Activated T-cell treated with anti-CD3 and anti-CD28 coated beads, Interleukin-2, amount 50 U/mL, for 4 hours (primary cell): ENCODE measurements at regions not wholly inside any gene's neighbourhood (a gene's known extent, or its start where the extent isn't known, plus 50 kb on each side); places are given as distances from the start of the nearest gene placed in this dataset.

ENCODE experiments used
- ATAC-seq, 2 donors: fragments of 200-7000 bp; cut with Tn5 transposase; one replicate each; pipeline ENCODE4 v1.10.0; 2021
- DNase-seq: peaks from one replicate; pipeline ENCODE4 v3.0.0-alpha.2; 2020
- H3K27me3 Mint-ChIP-seq: one replicate; pipeline ENCODE4 v1.8.0; 2021; ENCODE audit warnings: low read depth, mixed read lengths
- H3K36me3 Mint-ChIP-seq: one replicate; pipeline ENCODE4 v1.8.0; 2022; ENCODE audit warnings: mixed read lengths; ENCODE audit not compliant: insufficient read depth
- H3K4me1 Mint-ChIP-seq: one replicate; pipeline ENCODE4 v1.8.0; 2021; ENCODE audit warnings: low read depth, mixed read lengths
- H3K4me3 Mint-ChIP-seq: one replicate; pipeline ENCODE4 v1.8.0; 2021; ENCODE audit warnings: mild to moderate bottlenecking, moderate library complexity, mixed read lengths
- H3K9me3 Mint-ChIP-seq: one replicate; pipeline ENCODE4 v1.8.0; 2021; ENCODE audit warnings: mixed read lengths

GRCh38 chr3:25252291-25252690 is 175.8 kb upstream of the RARB start:
- Mint-ChIP-seq H3K27me3 (no peaks in the 10 kb centered on the region), H3K9me3 (peaks cover 37% of the 10 kb centered on the region), H3K4me1 (no peaks in the 10 kb centered on the region), H3K4me3 (no peak overlapping the region), H3K36me3 (no peaks in the 10 kb centered on the region)
- no peak for DNase-seq
- no peak for ATAC-seq

- Mint-ChIP-seq H3K9me3 (peaks cover 15% of the 10 kb centered on the region), H3K4me3 (no peak overlapping the region), H3K4me1 (no peaks in the 10 kb centered on the region), H3K27me3 (no peaks in the 10 kb centered on the region), H3K36me3 (no peaks in the 10 kb centered on the region)
- DNase-seq (no peak), ATAC-seq (no peak)
These were observed 171.0 kb upstream of the RARB start for GRCh38 chr3:25257026-25257425.

- Mint-ChIP-seq H3K4me3 (no peak overlapping the region), H3K27me3 (no peaks in the 10 kb centered on the region), H3K9me3 (peaks cover 9% of the 10 kb centered on the region), H3K4me1 (no peaks in the 10 kb centered on the region), H3K36me3 (no peaks in the 10 kb centered on the region)
- DNase-seq (no peak), ATAC-seq (no peak)
These were observed 168.2 kb upstream of the RARB start for GRCh38 chr3:25259871-25260270.

DNA sequence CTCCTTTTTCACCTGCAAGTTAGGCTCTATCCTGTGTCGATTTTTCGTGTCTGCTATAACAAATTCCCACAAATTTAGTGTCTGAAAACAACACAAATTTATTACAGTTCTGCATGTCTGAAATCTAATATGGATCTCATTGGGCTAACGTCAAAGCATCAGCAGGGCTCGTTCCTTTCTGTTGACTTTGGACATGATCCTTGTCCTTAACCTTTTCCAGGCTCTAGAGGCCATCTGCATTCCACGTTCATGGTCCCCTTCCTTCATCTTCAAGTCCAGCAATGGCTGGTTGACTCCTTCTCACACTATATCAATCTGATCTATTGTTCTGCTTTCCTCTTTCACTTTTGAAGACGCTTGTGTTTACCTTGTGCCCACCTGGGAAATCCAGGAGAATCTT is 165.7 kb upstream of the RARB start:
- ATAC-seq: no peak
- no peak for DNase-seq
- no peak overlapping the region for H3K4me3 Mint-ChIP-seq
- H3K27me3 Mint-ChIP-seq: no peaks in the 10 kb centered on the region
- H3K36me3 Mint-ChIP-seq: no peaks in the 10 kb centered on the region
- H3K4me1 Mint-ChIP-seq: no peaks in the 10 kb centered on the region
- H3K9me3 Mint-ChIP-seq: peaks cover 6% of the 10 kb centered on the region

- no peak for DNase-seq
- Mint-ChIP-seq H3K4me1 (no peaks in the 10 kb centered on the region), H3K27me3 (no peaks in the 10 kb centered on the region), H3K9me3 (peaks cover 6% of the 10 kb centered on the region), H3K36me3 (no peaks in the 10 kb centered on the region), H3K4me3 (no peak overlapping the region)
- no peak for ATAC-seq
These were observed 162.8 kb upstream of the RARB start for GRCh38 chr3:25265284-25265683.

- H3K4me3 Mint-ChIP-seq: no peak overlapping the region
- peaks cover 6% of the 10 kb centered on the region for H3K9me3 Mint-ChIP-seq
These were observed 161.4 kb upstream of the RARB start for GRCh38 chr3:25266677-25267076.

GRCh38 chr3:25272090-25272489 is 156.0 kb upstream of the RARB start:
- H3K4me3 Mint-ChIP-seq: no peak overlapping the region

More at GRCh38 chr3:25266677-25267076, 161.4 kb upstream of the RARB start:
- Mint-ChIP-seq H3K27me3 (no peaks in the 10 kb centered on the region), H3K4me1 (no peaks in the 10 kb centered on the region), H3K36me3 (no peaks in the 10 kb centered on the region)
- ATAC-seq (no peak), DNase-seq (no peak)

GRCh38 chr3:25273582-25274171 is 154.4 kb upstream of the RARB start:
- H3K4me1 Mint-ChIP-seq: no peaks in the 10 kb centered on the region
- H3K27me3 Mint-ChIP-seq: no peaks in the 10 kb centered on the region
- H3K36me3 Mint-ChIP-seq: no peaks in the 10 kb centered on the region
- H3K9me3 Mint-ChIP-seq: no peaks in the 10 kb centered on the region
- no peak for DNase-seq
- no peak overlapping the region for H3K4me3 Mint-ChIP-seq
- ATAC-seq: no peak

More at GRCh38 chr3:25272090-25272489, 156.0 kb upstream of the RARB start:
- Mint-ChIP-seq H3K27me3 (no peaks in the 10 kb centered on the region), H3K36me3 (no peaks in the 10 kb centered on the region), H3K4me1 (no peaks in the 10 kb centered on the region), H3K9me3 (no peaks in the 10 kb centered on the region)
- DNase-seq (no peak), ATAC-seq (no peak)

DNA sequence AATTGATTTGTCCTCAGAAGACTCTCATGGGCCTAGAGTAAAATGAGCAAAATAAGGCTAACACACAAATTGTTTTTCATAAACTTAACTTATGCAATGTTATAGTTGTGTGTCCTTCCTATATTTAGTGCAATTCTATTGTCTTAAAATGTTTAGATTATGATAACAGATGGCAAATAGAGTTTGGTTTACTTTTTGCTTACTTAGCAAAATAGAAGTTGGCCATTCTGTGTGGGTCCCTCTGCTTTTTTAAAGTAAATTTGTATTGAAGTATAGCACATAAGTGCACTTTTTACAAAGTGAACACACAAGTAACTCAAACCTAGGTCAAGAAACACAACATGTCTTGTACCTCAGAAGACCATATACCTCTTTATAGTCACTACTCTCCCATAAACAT is 150.6 kb upstream of the RARB start:
- Mint-ChIP-seq H3K4me1 (no peaks in the 10 kb centered on the region), H3K27me3 (no peaks in the 10 kb centered on the region), H3K36me3 (no peaks in the 10 kb centered on the region), H3K9me3 (no peaks in the 10 kb centered on the region), H3K4me3 (no peak overlapping the region)
- no peak for ATAC-seq
- no peak for DNase-seq

- no peak for DNase-seq
- H3K4me3 Mint-ChIP-seq: no peak overlapping the region
- H3K9me3 Mint-ChIP-seq: no peaks in the 10 kb centered on the region
- H3K4me1 Mint-ChIP-seq: no peaks in the 10 kb centered on the region
- ATAC-seq: no peak
- H3K27me3 Mint-ChIP-seq: no peaks in the 10 kb centered on the region
- H3K36me3 Mint-ChIP-seq: no peaks in the 10 kb centered on the region
These were observed 146.9 kb upstream of the RARB start for GRCh38 chr3:25281041-25281731.

DNA sequence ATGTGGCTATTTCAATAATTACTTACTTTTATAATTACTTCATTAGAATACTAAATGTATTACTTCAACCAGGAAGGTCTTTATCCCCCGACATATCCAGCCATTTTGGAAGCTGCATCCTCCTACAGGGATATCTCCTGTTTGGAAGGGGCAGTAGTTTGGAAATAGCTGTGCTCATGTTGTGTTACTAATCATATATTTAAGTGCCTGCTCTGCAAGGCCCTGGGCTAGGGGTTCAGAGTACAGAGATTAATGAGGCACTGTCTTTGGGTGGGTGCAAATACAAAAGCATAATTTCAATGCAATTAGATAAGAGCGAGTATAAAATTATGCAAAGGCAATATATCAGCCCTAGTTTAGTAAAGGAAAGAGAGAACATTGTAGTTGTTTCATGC is 146.3 kb upstream of the RARB start:
- Mint-ChIP-seq H3K27me3 (no peaks in the 10 kb centered on the region), H3K4me3 (no peak overlapping the region), H3K9me3 (no peaks in the 10 kb centered on the region), H3K36me3 (no peaks in the 10 kb centered on the region), H3K4me1 (no peaks in the 10 kb centered on the region)
- ATAC-seq: no peak
- no peak for DNase-seq

DNA sequence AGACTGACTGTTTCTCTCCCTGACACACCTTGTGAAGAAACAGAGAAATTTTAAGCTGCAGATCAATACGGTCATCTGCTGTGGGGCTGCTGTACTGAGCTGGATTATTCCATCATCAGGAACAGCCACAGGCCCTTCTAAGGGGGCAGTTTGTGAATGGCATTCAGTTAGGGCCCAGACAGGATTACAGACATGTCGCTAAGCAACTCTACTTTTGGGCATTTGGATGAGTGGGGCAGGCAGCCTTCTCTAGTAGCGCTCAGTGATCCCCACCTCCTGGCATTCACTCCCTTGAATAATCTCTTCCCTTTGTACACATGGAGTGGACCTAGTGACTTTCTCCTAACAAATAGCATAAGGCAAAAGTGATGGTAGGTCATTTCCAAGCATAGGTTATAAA is 144.4 kb upstream of the RARB start:
- H3K27me3 Mint-ChIP-seq: no peaks in the 10 kb centered on the region
- peaks cover 1% of the 10 kb centered on the region for H3K9me3 Mint-ChIP-seq
- no peak overlapping the region for H3K4me3 Mint-ChIP-seq
- ATAC-seq (no peak), DNase-seq (no peak)
- H3K36me3 Mint-ChIP-seq: no peaks in the 10 kb centered on the region
- no peaks in the 10 kb centered on the region for H3K4me1 Mint-ChIP-seq

- ATAC-seq (no peak), DNase-seq (no peak)
- no peaks in the 10 kb centered on the region for H3K4me1 Mint-ChIP-seq
- H3K9me3 Mint-ChIP-seq: peaks cover 4% of the 10 kb centered on the region
- H3K36me3 Mint-ChIP-seq: no peaks in the 10 kb centered on the region
- H3K4me3 Mint-ChIP-seq: no peak overlapping the region
- H3K27me3 Mint-ChIP-seq: no peaks in the 10 kb centered on the region
These were observed 143.8 kb upstream of the RARB start for GRCh38 chr3:25284249-25284648.

DNA sequence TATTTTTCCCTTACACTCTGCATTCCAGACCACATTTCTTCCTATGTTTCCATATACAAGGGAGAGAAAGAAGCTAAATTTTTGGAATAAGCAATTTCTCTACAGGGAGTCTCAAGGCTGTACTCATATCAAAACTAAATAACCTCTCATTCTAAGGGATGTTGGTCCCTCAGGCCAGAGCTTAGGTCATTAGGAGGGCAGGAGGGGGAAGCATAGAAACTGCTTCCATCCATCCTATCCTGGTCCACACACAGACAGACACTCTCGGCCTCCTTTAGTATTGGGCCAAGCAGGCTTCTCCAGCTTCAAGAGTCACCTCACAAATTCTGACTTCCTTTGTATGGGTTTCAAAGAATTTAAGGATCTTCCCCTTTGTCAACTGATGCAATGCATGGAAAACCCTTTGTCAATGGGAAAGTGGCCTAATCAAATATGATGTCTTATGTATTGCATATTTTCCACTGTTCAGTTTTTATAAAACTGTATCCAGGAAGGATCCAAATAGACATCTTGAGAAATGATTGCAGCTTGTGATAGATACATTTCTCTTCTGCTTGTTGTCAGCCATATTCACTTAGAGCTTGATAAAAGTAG is 140.7 kb upstream of the RARB start:
- H3K36me3 Mint-ChIP-seq: no peaks in the 10 kb centered on the region
- DNase-seq (no peak), ATAC-seq (no peak)
- H3K4me3 Mint-ChIP-seq: no peak overlapping the region
- no peaks in the 10 kb centered on the region for H3K4me1 Mint-ChIP-seq
- no peaks in the 10 kb centered on the region for H3K27me3 Mint-ChIP-seq
- H3K9me3 Mint-ChIP-seq: peaks cover 4% of the 10 kb centered on the region

DNA sequence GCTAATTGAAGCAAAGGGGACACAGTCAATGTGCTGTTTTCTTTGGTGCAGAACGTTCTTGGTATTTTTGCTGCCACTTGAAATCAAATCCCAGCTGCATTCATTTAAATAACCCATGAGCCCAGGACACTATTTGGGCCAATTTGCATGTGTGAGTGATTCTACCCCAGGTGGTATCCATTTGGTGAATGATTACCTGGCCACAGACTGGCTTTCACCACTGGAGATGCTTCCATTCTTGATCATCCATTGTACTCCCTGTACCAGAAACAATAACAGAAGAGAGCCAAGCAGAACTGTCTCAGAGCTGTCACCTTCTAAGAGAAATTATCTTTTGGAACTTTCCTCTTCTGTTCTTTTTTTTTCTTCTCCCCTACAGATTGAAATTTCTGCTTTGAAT is 139.7 kb upstream of the RARB start:
- Mint-ChIP-seq H3K4me1 (no peaks in the 10 kb centered on the region), H3K27me3 (no peaks in the 10 kb centered on the region), H3K4me3 (no peak overlapping the region), H3K36me3 (no peaks in the 10 kb centered on the region), H3K9me3 (peaks cover 4% of the 10 kb centered on the region)
- no peak for DNase-seq
- no peak for ATAC-seq
